H9 (cell line): ENCODE measurements at regions not wholly inside any gene's neighbourhood (a gene's known extent, or its start where the extent isn't known, plus 50 kb on each side); places are given as distances from the start of the nearest gene placed in this dataset.

Experiments used
- DNase-seq: peaks from one replicate; pipeline ENCODE4 v3.0.0-alpha.2; 2017
- H2AFZ ChIP-seq: one replicate; pipeline ENCODE4 v1.6.1; 2013; ENCODE audit warnings: mild to moderate bottlenecking, low read length, control low read depth, moderate library complexity
- H2AK5ac ChIP-seq: 2 replicates; pipeline ENCODE4 v1.6.1; 2013; ENCODE audit warnings: low read length, control low read depth, mixed read lengths; ENCODE audit not compliant: insufficient read length
- H2BK120ac ChIP-seq: one replicate; pipeline ENCODE4 v1.6.1; 2013; ENCODE audit warnings: low read depth, mild to moderate bottlenecking, low read length, control low read depth, inconsistent platforms; ENCODE audit not compliant: poor library complexity, severe bottlenecking
- H2BK12ac ChIP-seq: 2 replicates; pipeline ENCODE4 v1.6.1; 2013; ENCODE audit warnings: low read length, control low read depth, mixed read lengths, low read depth; ENCODE audit not compliant: insufficient read length
- H2BK15ac ChIP-seq: 2 replicates; pipeline ENCODE4 v1.6.1; 2013; ENCODE audit warnings: low read depth, low read length, control low read depth
- H2BK20ac ChIP-seq: one replicate; pipeline ENCODE4 v1.6.1; 2013; ENCODE audit warnings: low read depth, mild to moderate bottlenecking, low read length, control low read depth, inconsistent platforms; ENCODE audit not compliant: poor library complexity, severe bottlenecking
- H2BK5ac ChIP-seq: 2 replicates; pipeline ENCODE4 v1.6.1; 2013; ENCODE audit warnings: low read length, control low read depth, mixed read lengths; ENCODE audit not compliant: insufficient read length
- H3K14ac ChIP-seq: 2 replicates; pipeline ENCODE4 v1.6.1; 2013; ENCODE audit warnings: low read length, control low read depth; ENCODE audit not compliant: insufficient read depth
- H3K18ac ChIP-seq: 2 replicates; pipeline ENCODE4 v1.6.1; 2013; ENCODE audit warnings: low read depth, mild to moderate bottlenecking, mixed read lengths, low read length, control low read depth; ENCODE audit not compliant: insufficient read length
- H3K23ac ChIP-seq: 2 replicates; pipeline ENCODE4 v1.6.1; 2013; ENCODE audit warnings: low read length, control low read depth, mixed read lengths, low read depth; ENCODE audit not compliant: insufficient read length
- H3K23me2 ChIP-seq: 2 replicates; pipeline ENCODE4 v1.6.1; 2013; ENCODE audit warnings: low read depth, mild to moderate bottlenecking, mixed read lengths, low read length, control low read depth; ENCODE audit not compliant: insufficient read length, poor library complexity, severe bottlenecking
- H3K27ac ChIP-seq: 2 replicates; pipeline ENCODE4 v1.5.1; 2013; ENCODE audit warnings: low read length, control low read depth, mixed read lengths, low read depth; ENCODE audit not compliant: insufficient read length
- H3K27me3 ChIP-seq: 2 replicates; pipeline ENCODE4 v1.6.1; 2013; ENCODE audit warnings: low read length, control low read depth, inconsistent platforms; ENCODE audit not compliant: insufficient read depth
- H3K4ac ChIP-seq: 2 replicates; pipeline ENCODE4 v1.6.1; 2013; ENCODE audit warnings: low read depth, mild to moderate bottlenecking, control low read depth, inconsistent platforms, low read length, moderate library complexity
- H3K4me1 ChIP-seq: 2 replicates; pipeline ENCODE4 v1.6.1; 2013; ENCODE audit warnings: low read length, control low read depth, inconsistent platforms; ENCODE audit not compliant: insufficient read depth
- H3K4me2 ChIP-seq: 2 replicates; pipeline ENCODE4 v1.6.1; 2013; ENCODE audit warnings: low read length, control low read depth, mixed read lengths; ENCODE audit not compliant: insufficient read length, insufficient read depth
- H3K56ac ChIP-seq: 2 replicates; pipeline ENCODE4 v1.6.1; 2013; ENCODE audit warnings: low read depth, mild to moderate bottlenecking, mixed read lengths, low read length, control low read depth; ENCODE audit not compliant: insufficient read length
- H3K79me1 ChIP-seq: 2 replicates; pipeline ENCODE4 v1.6.1; 2013; ENCODE audit warnings: low read depth, mild to moderate bottlenecking, moderate library complexity, low read length, control low read depth, inconsistent platforms; ENCODE audit not compliant: insufficient read depth, poor library complexity, severe bottlenecking
- H3K79me2 ChIP-seq: 2 replicates; pipeline ENCODE4 v1.6.1; 2013; ENCODE audit warnings: low read length, control low read depth, inconsistent platforms; ENCODE audit not compliant: insufficient read depth
- H3K9ac ChIP-seq: 2 replicates; pipeline ENCODE4 v1.6.1; 2013; ENCODE audit warnings: low read length, control low read depth, mixed read lengths; ENCODE audit not compliant: insufficient read length; ENCODE audit errors: extremely low read depth
- H3K9me3 ChIP-seq: one replicate; pipeline ENCODE4 v1.6.1; 2013; ENCODE audit warnings: low read depth, low read length, inconsistent platforms; ENCODE audit not compliant: control insufficient read depth
- H3T11ph ChIP-seq: one replicate; pipeline ENCODE4 v1.6.1; 2013; ENCODE audit warnings: mild to moderate bottlenecking, low read length, control low read depth, inconsistent platforms
- H4K20me1 ChIP-seq: one replicate; pipeline ENCODE4 v1.6.1; 2013; ENCODE audit not compliant: control insufficient read depth, insufficient read length, insufficient read depth
- H4K5ac ChIP-seq: 2 replicates; pipeline ENCODE4 v1.6.1; 2013; ENCODE audit warnings: low read depth, mild to moderate bottlenecking, mixed read lengths, low read length, control low read depth; ENCODE audit not compliant: insufficient read length
- H4K8ac ChIP-seq: replicated peaks from 2 replicates; pipeline ENCODE4 v1.6.1; 2013; ENCODE audit warnings: low read length, control low read depth, mixed read lengths, low read depth; ENCODE audit not compliant: insufficient read length
- H4K91ac ChIP-seq: 2 replicates; pipeline ENCODE4 v1.6.1; 2013; ENCODE audit warnings: low read depth, mild to moderate bottlenecking, moderate library complexity, mixed read lengths, low read length, control low read depth; ENCODE audit not compliant: insufficient read length
- H3K27ac Mint-ChIP-seq, 3 experiments: 2 replicates in 2 of 3; 3 replicates in 1 of 3; pipeline ENCODE4 v1.8.0; 2020 to 2021; ENCODE audit warnings: mixed read lengths in 3 of 3, mild to moderate bottlenecking in 1 of 3, moderate library complexity in 1 of 3
- H3K27me3 Mint-ChIP-seq: 2 replicates; pipeline ENCODE4 v1.8.0; 2021; ENCODE audit warnings: low read depth, mild to moderate bottlenecking, moderate library complexity, mixed read lengths
- H3K36me3 Mint-ChIP-seq, 3 experiments: 2 replicates in 2 of 3; 3 replicates in 1 of 3; pipeline ENCODE4 v1.8.0; 2020 to 2021; ENCODE audit warnings: low read depth in 3 of 3, mixed read lengths in 3 of 3; ENCODE audit not compliant: insufficient read depth in 1 of 3
- H3K4me1 Mint-ChIP-seq, 2 experiments: 2 replicates each; pipeline ENCODE4 v1.8.0; 2020; ENCODE audit warnings: mixed read lengths in 2 of 2
- H3K4me3 Mint-ChIP-seq, 2 experiments: 2 replicates in 1 of 2; 3 replicates in 1 of 2; pipeline ENCODE4 v1.8.0; 2020 to 2021; ENCODE audit warnings: mild to moderate bottlenecking in 2 of 2, mixed read lengths in 2 of 2, moderate library complexity in 1 of 2
- H3K9me3 Mint-ChIP-seq, 2 experiments: 2 replicates in 1 of 2; 3 replicates in 1 of 2; pipeline ENCODE4 v1.8.0; 2020; ENCODE audit warnings: mild to moderate bottlenecking in 2 of 2, mixed read lengths in 2 of 2, moderate library complexity in 1 of 2
- CTCF ChIP-seq: fragments of 200-600 bp; sonication (generic); conservative IDR thresholded peaks from 3 replicates; pipeline ENCODE4 v1.8.0; 2021; ENCODE audit warnings: antibody characterized with exemption, mild to moderate bottlenecking
- WGBS: extraction: QIAGEN DNeasy Blood & Tissue Kit; methylation state at CpG from one replicate; pipeline ENCODE4 v1.1.7; 2013; ENCODE audit warnings: missing lambda C conversion rate, low lambda C conversion rate, mixed read lengths; ENCODE audit not compliant: insufficient read length; ENCODE audit errors: extremely low coverage; 5-methylcytosine and 5-hydroxymethylcytosine counted together

GRCh38 chr4:11618666-11619282 is 190.1 kb upstream of the HS3ST1 start:
- H3K56ac ChIP-seq: no peak overlapping the region
- H3K9me3 Mint-ChIP-seq: no peaks in the 10 kb centered on the region
- no peaks in the 10 kb centered on the region for H3K79me2 ChIP-seq
- H4K20me1 ChIP-seq: no peaks in the 10 kb centered on the region
- no peaks in the 10 kb centered on the region for H3K36me3 Mint-ChIP-seq
- no peak overlapping the region for H3K4ac ChIP-seq
- no peak overlapping the region for H4K5ac ChIP-seq
- H3K9me3 ChIP-seq: no peaks in the 10 kb centered on the region
- no peak for DNase-seq
- H2BK120ac ChIP-seq: no peak overlapping the region
- H3K27ac Mint-ChIP-seq: no peak overlapping the region; a peak in 1 of 7 replicates
- no peak overlapping the region for H3K4me2 ChIP-seq
- H3K4me1 Mint-ChIP-seq: no peaks in the 10 kb centered on the region
- H3K23me2 ChIP-seq: no peaks in the 10 kb centered on the region
- no peak overlapping the region for H3T11ph ChIP-seq
- H3K27me3 ChIP-seq: no peaks in the 10 kb centered on the region
- H3K27me3 Mint-ChIP-seq: no peaks in the 10 kb centered on the region
- TF ChIP-seq CTCF: no peak
- H3K27ac ChIP-seq: no peak overlapping the region
- no peak overlapping the region for H2BK12ac ChIP-seq
- H2AK5ac ChIP-seq: no peak overlapping the region
- no peak overlapping the region for H3K4me3 Mint-ChIP-seq
- no peak overlapping the region for H3K23ac ChIP-seq
- no CpG with 5 or more reads among the region's 2 CpGs for WGBS
- no peak overlapping the region for H3K9ac ChIP-seq
- H3K79me1 ChIP-seq: no peaks in the 10 kb centered on the region
- H3K14ac ChIP-seq: no peak overlapping the region
- no peak overlapping the region for H2BK20ac ChIP-seq
- H3K18ac ChIP-seq: no peak overlapping the region
- no peak overlapping the region for H2BK15ac ChIP-seq
- H2BK5ac ChIP-seq: no peak overlapping the region
- H3K4me1 ChIP-seq: no peaks in the 10 kb centered on the region
- no peak overlapping the region for H4K91ac ChIP-seq
- H4K8ac ChIP-seq: no peak overlapping the region
- no peak overlapping the region for H2AFZ ChIP-seq
